Mucosa of descending colon (tissue), 3 donors: ENCODE measurements at regions not wholly inside any gene's neighbourhood (a gene's known extent, or its start where the extent isn't known, plus 50 kb on each side); places are given as distances from the start of the nearest gene placed in this dataset.
"Not testable (repeated sequence)": the region's sequence is repeated elsewhere in the genome, so short reads cannot be mapped to it uniquely, and the experiment has no call there.

Source experiments
- ATAC-seq: fragments of 200-7000 bp; cut with Tn5 transposase; one replicate; pipeline ENCODE4 v1.9.1; 2020; ENCODE audit warnings: mild to moderate bottlenecking, moderate library complexity
- DNase-seq, 3 donors: peaks; one replicate each; pipeline ENCODE4 v3.0.0-alpha.2; 2020
- H3K36me3 ChIP-seq: fragments of 200-600 bp; one replicate; pipeline ENCODE4 v1.8.0; 2021; ENCODE audit warnings: low read depth, mild to moderate bottlenecking
- H3K4me1 ChIP-seq: fragments of 200-600 bp; one replicate; pipeline ENCODE4 v1.8.0; 2021; ENCODE audit warnings: low read depth, mild to moderate bottlenecking
- H3K4me3 ChIP-seq: fragments of 200-600 bp; one replicate; pipeline ENCODE4 v1.8.0; 2021; ENCODE audit warnings: mild to moderate bottlenecking
- H3K9me3 ChIP-seq: fragments of 200-600 bp; one replicate; pipeline ENCODE4 v1.8.0; 2021; ENCODE audit warnings: mild to moderate bottlenecking
- CTCF ChIP-seq: fragments of 200-600 bp; IDR thresholded peaks from one replicate; pipeline ENCODE4 v1.8.0; 2022; ENCODE audit warnings: antibody characterized with exemption, mild to moderate bottlenecking
- intact Hi-C, 2 donors: fragments of 100-400 bp; cut with DNase I in 1 of 2; cut with micrococcal nuclease in 1 of 2; formaldehyde crosslinking; loops; one replicate each; pipeline versions ENCODE4 v1.11.0 to v1.11.1; 2022; cut with DNase I, micrococcal nuclease
- donor health status: DM: no; HTN: no; CAD: no; lungs with moderate emphysema.
- donor health status: DM: no; HTN: no; CAD: no.
- donor health status: DM: no; HTN: yes; CAD: no.

- Histone ChIP-seq H3K4me3 (no peak overlapping the region), H3K4me1 (peaks cover 12% of the 10 kb centered on the region), H3K9me3 (no peaks in the 10 kb centered on the region), H3K36me3 (no peaks in the 10 kb centered on the region)
- TF ChIP-seq CTCF: no peak
- intact Hi-C loops: loop anchor here in 1 of 2 donors (2.0 kb wide), 1 partner anchor 16 kb away; no protein-coding TSS in a partner anchor
- ATAC-seq (no peak), DNase-seq (no peak)
These were observed 357.1 kb downstream of the BCL11B start for GRCh38 chr14:98914942-98915341.

- intact Hi-C loops: loop anchor here in 1 of 2 donors (2.0 kb wide), 1 partner anchor 17 kb away; no protein-coding TSS in a partner anchor
- Histone ChIP-seq H3K4me1 (peaks cover 12% of the 10 kb centered on the region), H3K36me3 (no peaks in the 10 kb centered on the region), H3K9me3 (no peaks in the 10 kb centered on the region), H3K4me3 (no peak overlapping the region)
- DNase-seq (no peak), ATAC-seq (peak; percentile 28)
- no peak for TF ChIP-seq CTCF
These were observed 356.4 kb downstream of the BCL11B start for GRCh38 chr14:98915625-98916024.

- intact Hi-C loops: no loop called here
- Histone ChIP-seq H3K4me3 (no peak overlapping the region), H3K4me1 (peaks cover 12% of the 10 kb centered on the region), H3K36me3 (no peaks in the 10 kb centered on the region), H3K9me3 (no peaks in the 10 kb centered on the region)
- no peak for TF ChIP-seq CTCF
- ATAC-seq: no peak
- no peak for DNase-seq
These were observed 356.0 kb downstream of the BCL11B start for GRCh38 chr14:98916036-98916435.

GRCh38 chr14:98916476-98916875 is 355.5 kb downstream of the BCL11B start:
- TF ChIP-seq CTCF: no peak
- Histone ChIP-seq H3K4me1 (peaks cover 12% of the 10 kb centered on the region), H3K4me3 (no peak overlapping the region), H3K9me3 (no peaks in the 10 kb centered on the region), H3K36me3 (no peaks in the 10 kb centered on the region)
- no peak for DNase-seq
- peak; percentile 42 for ATAC-seq
- intact Hi-C loops: no loop called here

GRCh38 chr14:98919434-98919833 is 352.6 kb downstream of the BCL11B start:
- ATAC-seq: no peak
- Histone ChIP-seq H3K4me1 (peaks cover 12% of the 10 kb centered on the region), H3K36me3 (no peaks in the 10 kb centered on the region), H3K9me3 (no peaks in the 10 kb centered on the region), H3K4me3 (no peak overlapping the region)
- intact Hi-C loops: no loop called here
- DNase-seq: no peak
- TF ChIP-seq CTCF: no peak

- DNase-seq, H3K4me1 ChIP-seq, H3K36me3 ChIP-seq, H3K9me3 ChIP-seq, ATAC-seq, intact Hi-C loops, H3K4me3 ChIP-seq: not testable (repeated sequence)
These were observed 350.7 kb downstream of the BCL11B start for GRCh38 chr14:98921306-98921705.
